GM12878 (cell line): ENCODE measurements at regions not wholly inside any gene's neighbourhood (a gene's known extent, or its start where the extent isn't known, plus 50 kb on each side); places are given as distances from the start of the nearest gene placed in this dataset.

Experiments used
- ASH2L ChIP-seq: fragments of 300-600, 200-600 bp; sonication (generic); IDR thresholded peaks from 2 replicates; pipeline ENCODE4 v1.6.1; 2017; ENCODE audit warnings: low read depth, mild to moderate bottlenecking, borderline replicate concordance
- BACH1 ChIP-seq: fragments of 450-650 bp; IDR thresholded peaks from 2 replicates; pipeline ENCODE4 v1.6.1; 2017; ENCODE audit warnings: mild to moderate bottlenecking, borderline replicate concordance
- BRCA1 ChIP-seq: IDR thresholded peaks from 2 replicates; pipeline ENCODE4 v1.6.1; 2011; ENCODE audit warnings: low read depth, low read length, improper control_type of control experiment
- CEBPB ChIP-seq, 2 experiments: fragments of 150-350 bp in 1 of 2; IDR thresholded peaks; 2 replicates each; pipeline ENCODE4 v1.6.1; 2012 to 2014; ENCODE audit warnings: low read depth in 2 of 2, low read length in 2 of 2, borderline replicate concordance in 1 of 2, inconsistent platforms in 1 of 2
- GABPA ChIP-seq: IDR thresholded peaks from 2 replicates; pipeline ENCODE4 v1.6.1; 2014; ENCODE audit warnings: antibody characterized with exemption, low read depth, mild to moderate bottlenecking, inconsistent platforms
- POLR2AphosphoS2 ChIP-seq: IDR thresholded peaks from 2 replicates; pipeline ENCODE4 v1.6.1; 2011; ENCODE audit warnings: low read depth, mild to moderate bottlenecking, low read length, improper control_type of control experiment, moderate library complexity
- RBBP5 ChIP-seq: fragments of 200-600 bp; sonication (generic); conservative IDR thresholded peaks from 2 replicates; pipeline ENCODE4 v1.6.1; 2016
- RCOR1 ChIP-seq: conservative IDR thresholded peaks from 2 replicates; pipeline ENCODE4 v1.6.1; 2012; ENCODE audit warnings: low read depth, low read length, improper control_type of control experiment
- SUPT20H ChIP-seq: IDR thresholded peaks from 2 replicates; pipeline ENCODE4 v1.6.1; 2011; ENCODE audit warnings: low read depth, mild to moderate bottlenecking, low read length, moderate library complexity, borderline replicate concordance; ENCODE audit not compliant: control insufficient read depth
- TAF1 ChIP-seq: IDR thresholded peaks from 2 replicates; pipeline ENCODE4 v1.6.1; 2011; ENCODE audit warnings: mild to moderate bottlenecking, low read depth, low read length, borderline replicate concordance
- ZBTB11 ChIP-seq: fragments of 450-650 bp; formaldehyde crosslinking; IDR thresholded peaks from 2 replicates; pipeline ENCODE4 v1.5.0; 2022; ENCODE audit warnings: mild to moderate bottlenecking, missing genetic modification characterization

- TF ChIP-seq SUPT20H (no peak), TAF1 (no peak), RBBP5 (no peak), POLR2AphosphoS2 (no peak), GABPA (no peak), BACH1 (no peak), BRCA1 (no peak), ZBTB11 (CRISPR knock-in tag) (no peak), RCOR1 (no peak), CEBPB (IDR thresholded peaks at IDR 0.05; ENCODE audit: borderline replicate concordance in 1 of 2, low read depth in 2 of 2, low read length in 2 of 2) (no peak), ASH2L (no peak)
These were observed 54.6 kb upstream of the RWDD3 start (continued) for GRCh38 chr1:95179205-95179986.
